ENCODE measurements at regions not wholly inside any gene's neighbourhood (a gene's known extent, or its start where the extent isn't known, plus 50 kb on each side); places are given as distances from the start of the nearest gene placed in this dataset.

GRCh38 chr5:40334242-40334635 is 345.5 kb upstream of the PTGER4 start:
- Histone ChIP-seq H3K36me3 (ENCODE audit: insufficient read depth) (no peaks in the 10 kb centered on the region), H3K4me3 (ENCODE audit: low read depth, low read length) (no peak overlapping the region), H3K4me1 (ENCODE audit: insufficient read depth) (no peaks in the 10 kb centered on the region), H3K27ac (ENCODE audit: low read depth) (no peak overlapping the region)
- no peak for DNase-seq (ENCODE audit: extremely low spot score)
- 53% methylated on average over 1 of the region's 1 CpG for WGBS

DNA sequence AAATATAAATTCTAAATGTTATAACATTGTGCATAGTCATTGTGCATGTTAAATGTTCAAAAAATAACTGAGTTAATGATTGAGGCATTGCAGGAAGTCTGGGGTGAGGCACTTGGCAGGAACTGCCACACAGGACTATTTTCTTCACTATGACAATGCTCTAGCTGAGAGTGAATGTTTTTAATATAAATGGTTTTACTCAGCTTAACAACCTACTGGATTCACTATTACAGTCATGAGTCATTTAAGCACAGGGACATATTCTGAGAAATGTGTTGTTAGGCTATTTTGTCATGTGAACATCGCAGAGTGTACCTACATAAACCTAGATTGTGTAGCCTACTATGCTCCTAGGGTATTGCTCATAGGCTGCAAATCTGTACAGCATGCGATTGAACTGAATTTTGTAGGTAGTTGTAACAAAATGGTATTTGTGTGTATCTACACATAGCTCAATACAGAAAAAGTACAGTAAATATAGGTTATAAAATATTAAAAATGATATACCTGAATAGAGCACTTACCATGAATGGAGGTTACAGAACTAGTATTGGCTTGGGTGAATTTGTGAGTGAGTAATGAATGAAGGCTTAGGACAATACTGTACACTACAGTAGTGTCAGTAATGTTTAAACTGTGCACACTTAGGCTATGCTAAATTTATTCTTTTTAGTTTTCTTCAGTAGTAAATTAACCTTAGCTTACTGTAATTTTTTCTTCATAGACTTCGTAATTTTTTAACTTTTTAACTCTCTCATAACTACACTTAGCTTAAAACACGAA is 346.1 kb upstream of the PTGER4 start:
- H3K4me3 ChIP-seq (ENCODE audit: low read depth, low read length): no peak overlapping the region
- WGBS: 92% methylated on average over 4 of the region's 4 CpGs
- H3K4me1 ChIP-seq (ENCODE audit: insufficient read depth): no peaks in the 10 kb centered on the region
- H3K27ac ChIP-seq (ENCODE audit: low read depth): no peak overlapping the region
- DNase-seq (ENCODE audit: extremely low spot score): no peak
- H3K36me3 ChIP-seq (ENCODE audit: insufficient read depth): no peaks in the 10 kb centered on the region

GRCh38 chr5:40332970-40333369 is 346.7 kb upstream of the PTGER4 start:
- no peak overlapping the region for H3K27ac ChIP-seq (ENCODE audit: low read depth)
- H3K4me3 ChIP-seq (ENCODE audit: low read depth, low read length): no peak overlapping the region
- 74% methylated on average over 1 of the region's 1 CpG for WGBS
- DNase-seq (ENCODE audit: extremely low spot score): no peak
- no peaks in the 10 kb centered on the region for H3K4me1 ChIP-seq (ENCODE audit: insufficient read depth)
- no peaks in the 10 kb centered on the region for H3K36me3 ChIP-seq (ENCODE audit: insufficient read depth)

DNA sequence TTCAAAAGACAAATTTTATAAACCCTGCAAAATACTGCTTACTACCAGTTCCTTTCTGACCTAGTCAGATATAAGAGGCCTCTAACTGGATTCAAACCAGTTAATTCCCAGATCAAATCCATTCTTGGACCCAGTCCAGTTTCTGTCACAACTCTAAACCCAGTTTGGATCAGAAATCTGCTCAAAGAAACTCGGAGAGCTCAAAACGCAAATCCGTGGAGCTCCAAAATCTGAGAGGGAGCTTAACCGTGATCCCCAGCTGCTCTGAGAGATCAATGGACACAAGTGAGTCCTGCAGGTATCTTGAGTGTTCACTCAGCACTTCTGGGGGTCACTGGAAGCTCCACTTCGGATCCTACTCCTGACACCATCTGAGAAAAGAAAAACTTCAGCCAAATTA is 348.1 kb upstream of the PTGER4 start:
- DNase-seq (ENCODE audit: extremely low spot score): no peak
- H3K4me3 ChIP-seq (ENCODE audit: low read depth, low read length): no peak overlapping the region
- WGBS: 47% methylated on average over 5 of the region's 5 CpGs

GRCh38 chr5:40321514-40321913 is 358.2 kb upstream of the PTGER4 start:
- Histone ChIP-seq H3K4me1 (ENCODE audit: insufficient read depth) (no peaks in the 10 kb centered on the region), H3K27ac (ENCODE audit: low read depth) (no peak overlapping the region), H3K4me3 (ENCODE audit: low read depth, low read length) (no peak overlapping the region), H3K36me3 (ENCODE audit: insufficient read depth) (no peaks in the 10 kb centered on the region)
- DNase-seq (ENCODE audit: extremely low spot score): no peak

More for the DNA sequence above, 348.1 kb upstream of the PTGER4 start:
- H3K4me1 ChIP-seq (ENCODE audit: insufficient read depth): no peaks in the 10 kb centered on the region
- no peaks in the 10 kb centered on the region for H3K36me3 ChIP-seq (ENCODE audit: insufficient read depth)
- H3K27ac ChIP-seq (ENCODE audit: low read depth): no peak overlapping the region

GRCh38 chr5:40318395-40318794 is 361.3 kb upstream of the PTGER4 start:
- Histone ChIP-seq H3K4me3 (ENCODE audit: low read depth, low read length) (no peak overlapping the region), H3K4me1 (ENCODE audit: insufficient read depth) (no peaks in the 10 kb centered on the region), H3K27ac (ENCODE audit: low read depth) (no peak overlapping the region), H3K36me3 (ENCODE audit: insufficient read depth) (no peaks in the 10 kb centered on the region)
- DNase-seq (ENCODE audit: extremely low spot score): no peak

- DNase-seq (ENCODE audit: extremely low spot score): no peak
Observed at GRCh38 chr5:40317023-40317422, 362.7 kb upstream of the PTGER4 start.

DNA sequence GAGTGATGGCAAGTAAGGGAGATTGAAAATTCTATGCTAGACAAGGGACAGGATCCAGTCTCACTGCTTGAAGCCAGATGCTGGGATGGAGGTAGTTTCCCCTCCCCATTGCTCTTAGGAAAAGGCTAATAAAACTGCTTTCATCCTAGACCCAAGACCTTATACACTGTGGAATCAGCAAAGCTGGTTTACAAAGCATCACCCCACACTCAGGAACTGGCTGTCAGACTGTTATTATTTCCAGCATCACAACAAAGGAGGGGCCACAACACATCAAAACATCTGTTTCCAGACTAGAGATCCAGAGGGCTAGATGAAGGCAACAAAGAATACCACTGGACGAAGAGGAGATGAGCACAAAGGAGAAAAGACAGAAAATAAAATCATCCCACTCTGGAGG is 364.6 kb upstream of the PTGER4 start:
- Histone ChIP-seq H3K4me1 (ENCODE audit: insufficient read depth) (no peaks in the 10 kb centered on the region), H3K4me3 (ENCODE audit: low read depth, low read length) (no peak overlapping the region), H3K27ac (ENCODE audit: low read depth) (no peak overlapping the region), H3K36me3 (ENCODE audit: insufficient read depth) (no peaks in the 10 kb centered on the region)
- WGBS: 52% methylated on average over 1 of the region's 1 CpG
- no peak for DNase-seq (ENCODE audit: extremely low spot score)

More at GRCh38 chr5:40317023-40317422, 362.7 kb upstream of the PTGER4 start:
- no peaks in the 10 kb centered on the region for H3K36me3 ChIP-seq (ENCODE audit: insufficient read depth)
- no peak overlapping the region for H3K27ac ChIP-seq (ENCODE audit: low read depth)
- H3K4me1 ChIP-seq (ENCODE audit: insufficient read depth): no peaks in the 10 kb centered on the region
- 81% methylated on average over 3 of the region's 3 CpGs for WGBS
- H3K4me3 ChIP-seq (ENCODE audit: low read depth, low read length): no peak overlapping the region

GRCh38 chr5:40314275-40314674 is 365.4 kb upstream of the PTGER4 start:
- 90% methylated on average over 2 of the region's 2 CpGs for WGBS
- H3K36me3 ChIP-seq (ENCODE audit: insufficient read depth): no peaks in the 10 kb centered on the region
- no peaks in the 10 kb centered on the region for H3K4me1 ChIP-seq (ENCODE audit: insufficient read depth)
- H3K27ac ChIP-seq (ENCODE audit: low read depth): no peak overlapping the region
- no peak overlapping the region for H3K4me3 ChIP-seq (ENCODE audit: low read depth, low read length)
- no peak for DNase-seq (ENCODE audit: extremely low spot score)

DNA sequence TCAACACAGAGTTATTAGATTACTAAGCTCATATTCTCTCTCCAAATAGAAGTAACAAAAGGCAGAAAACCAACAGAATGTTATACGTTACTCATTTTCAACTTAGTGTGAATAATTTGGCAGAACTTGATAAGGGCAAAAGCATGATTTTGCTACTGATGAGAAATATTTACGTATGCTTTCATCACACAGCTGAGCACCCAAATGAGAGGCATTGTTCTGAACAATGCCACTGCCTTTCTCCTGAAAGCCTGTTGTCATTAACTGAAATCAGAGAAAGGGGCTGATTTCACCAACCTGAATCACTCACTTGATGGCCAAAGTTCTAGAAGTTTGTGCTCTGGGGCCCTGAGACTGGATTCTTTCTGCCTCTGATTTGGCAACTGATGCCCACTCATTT is 367.5 kb upstream of the PTGER4 start:
- no peaks in the 10 kb centered on the region for H3K36me3 ChIP-seq (ENCODE audit: insufficient read depth)
- H3K27ac ChIP-seq (ENCODE audit: low read depth): no peak overlapping the region
- H3K4me1 ChIP-seq (ENCODE audit: insufficient read depth): no peaks in the 10 kb centered on the region
- WGBS: 67% methylated on average over 2 of the region's 2 CpGs
- H3K4me3 ChIP-seq (ENCODE audit: low read depth, low read length): no peak overlapping the region
- no peak for DNase-seq (ENCODE audit: extremely low spot score)

DNA sequence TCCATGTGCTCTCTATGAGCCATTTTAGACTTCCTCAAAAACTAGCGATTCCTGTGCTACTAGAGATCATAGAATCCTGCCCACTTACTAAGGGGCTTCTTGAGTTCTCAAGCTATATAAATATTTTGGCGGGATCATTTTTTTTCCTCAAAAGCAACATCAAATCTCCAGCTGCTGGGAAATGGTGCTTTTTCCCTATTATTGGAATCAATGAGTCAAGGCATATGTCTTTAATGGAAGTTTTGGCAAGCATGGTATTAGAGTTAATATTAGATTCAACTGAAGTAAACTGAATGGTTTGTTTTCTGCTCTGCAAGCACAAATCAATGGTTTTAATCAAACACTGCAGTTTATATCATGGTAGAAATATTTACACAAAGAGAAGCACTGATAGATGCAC is 369.9 kb upstream of the PTGER4 start:
- no peak overlapping the region for H3K27ac ChIP-seq (ENCODE audit: low read depth)
- H3K4me3 ChIP-seq (ENCODE audit: low read depth, low read length): no peak overlapping the region
- 76% methylated on average over 2 of the region's 2 CpGs for WGBS
- H3K36me3 ChIP-seq (ENCODE audit: insufficient read depth): no peaks in the 10 kb centered on the region
- no peaks in the 10 kb centered on the region for H3K4me1 ChIP-seq (ENCODE audit: insufficient read depth)
- DNase-seq (ENCODE audit: extremely low spot score): no peak

DNA sequence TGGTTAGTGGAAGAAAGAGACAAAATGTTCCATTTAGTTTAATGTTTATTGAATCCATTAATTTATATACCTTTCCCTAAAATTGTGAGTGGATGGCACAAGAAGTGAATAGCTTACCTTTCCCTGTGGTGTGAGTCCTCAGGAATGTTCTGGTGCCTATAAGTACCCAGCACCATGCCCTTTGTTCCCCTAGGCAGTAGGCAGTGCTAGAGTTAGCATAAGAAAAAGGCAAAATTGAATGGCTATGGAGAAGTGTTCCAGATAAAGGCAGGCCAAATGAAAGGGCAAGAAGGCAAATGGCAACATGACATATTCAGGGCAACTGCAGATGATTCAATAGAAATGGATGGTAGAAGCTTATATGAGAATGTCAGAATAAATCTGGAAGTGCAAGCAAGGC is 370.8 kb upstream of the PTGER4 start:
- H3K27ac ChIP-seq (ENCODE audit: low read depth): no peak overlapping the region
- H3K4me1 ChIP-seq (ENCODE audit: insufficient read depth): no peaks in the 10 kb centered on the region
- DNase-seq (ENCODE audit: extremely low spot score): no peak
- no peaks in the 10 kb centered on the region for H3K36me3 ChIP-seq (ENCODE audit: insufficient read depth)
- no peak overlapping the region for H3K4me3 ChIP-seq (ENCODE audit: low read depth, low read length)

DNA sequence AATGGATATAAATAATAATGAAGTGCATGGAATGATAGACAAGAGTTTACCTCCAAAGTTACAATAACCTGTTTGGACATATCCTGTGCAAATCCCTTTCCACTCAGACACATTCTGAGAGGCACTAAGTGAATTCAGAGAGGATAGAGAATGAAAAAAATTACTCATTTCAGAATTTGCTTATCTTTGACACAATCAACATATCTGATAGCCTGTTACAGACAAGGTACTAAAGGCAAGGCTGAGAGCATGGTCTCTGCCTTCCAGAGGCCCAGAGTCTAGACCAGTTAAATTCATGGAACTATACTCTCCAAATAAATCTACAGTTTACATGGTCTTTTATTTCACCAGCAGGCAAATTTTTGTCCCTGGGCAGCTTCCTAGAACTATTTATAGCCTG is 371.8 kb upstream of the PTGER4 start:
- Histone ChIP-seq H3K4me1 (ENCODE audit: insufficient read depth) (no peaks in the 10 kb centered on the region), H3K27ac (ENCODE audit: low read depth) (no peak overlapping the region), H3K4me3 (ENCODE audit: low read depth, low read length) (no peak overlapping the region), H3K36me3 (ENCODE audit: insufficient read depth) (no peaks in the 10 kb centered on the region)
- no peak for DNase-seq (ENCODE audit: extremely low spot score)

DNA sequence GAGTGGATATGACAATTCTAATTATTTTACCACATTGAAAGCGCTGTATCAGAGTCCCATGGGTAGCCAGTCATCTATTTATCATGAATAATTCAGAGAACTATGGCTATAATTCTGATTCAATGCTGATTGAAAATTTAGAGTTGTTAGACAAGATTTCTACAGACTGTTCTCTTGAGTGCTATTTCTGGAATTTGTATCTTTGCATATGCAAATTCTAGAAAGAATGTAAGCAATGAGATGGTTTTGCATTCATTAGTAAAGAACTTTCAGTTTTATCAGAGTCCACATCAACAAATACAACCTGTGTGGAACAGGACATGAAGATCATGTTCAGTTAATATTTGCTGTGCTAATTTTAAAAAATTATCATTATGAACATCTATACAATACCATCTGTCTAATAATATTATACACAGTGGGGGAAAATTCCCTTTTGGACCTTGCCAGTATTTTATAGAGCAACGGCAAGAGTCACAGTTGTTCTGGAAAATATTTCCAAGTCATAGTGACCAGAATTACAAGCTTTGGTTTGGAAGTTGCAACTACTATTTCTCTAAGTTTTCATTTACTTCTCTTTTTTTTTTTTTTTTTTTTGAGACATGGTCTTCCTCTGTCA is 372.7 kb upstream of the PTGER4 start:
- no peaks in the 10 kb centered on the region for H3K36me3 ChIP-seq (ENCODE audit: insufficient read depth)
- 71% methylated on average over 2 of the region's 2 CpGs for whole genome bisulfite sequencing
- no peaks in the 10 kb centered on the region for H3K4me1 ChIP-seq (ENCODE audit: insufficient read depth)
- no peak for DNase-seq (ENCODE audit: extremely low spot score)
- no peak overlapping the region for H3K4me3 ChIP-seq (ENCODE audit: low read depth, low read length)
- H3K27ac ChIP-seq (ENCODE audit: low read depth): no peak overlapping the region
